Large intestine (tissue), 3 donors: ENCODE measurements at regions not wholly inside any gene's neighbourhood (a gene's known extent, or its start where the extent isn't known, plus 50 kb on each side); places are given as distances from the start of the nearest gene placed in this dataset.

Experiments used
- DNase-seq, 2 donors: peaks; one replicate each; pipeline versions ENCODE4 v3.0.0 to v3.0.0-alpha.2; 2013
- H3K27ac ChIP-seq: one replicate; pipeline ENCODE4 v1.5.1; 2013; ENCODE audit warnings: low read length
- H3K27me3 ChIP-seq: 2 replicates; pipeline ENCODE4 v1.6.1; 2013; ENCODE audit warnings: low read length; ENCODE audit not compliant: control insufficient read depth, insufficient read depth
- H3K36me3 ChIP-seq: 2 replicates; pipeline ENCODE4 v1.6.1; 2013; ENCODE audit warnings: low read length; ENCODE audit not compliant: control insufficient read depth, insufficient read depth
- H3K4me1 ChIP-seq: one replicate; pipeline ENCODE4 v1.6.1; 2013; ENCODE audit warnings: low read length; ENCODE audit not compliant: control insufficient read depth, insufficient read depth
- H3K4me3 ChIP-seq: one replicate; pipeline ENCODE4 v1.5.1; 2013; ENCODE audit warnings: low read length
- H3K9me3 ChIP-seq: one replicate; pipeline ENCODE4 v1.6.1; 2013; ENCODE audit warnings: mild to moderate bottlenecking, low read depth, low read length, moderate library complexity; ENCODE audit not compliant: control insufficient read depth
- WGBS: methylation state at CpG from one replicate; pipeline ENCODE4 v1.1.5; 2013; ENCODE audit warnings: low lambda C conversion rate; ENCODE audit not compliant: insufficient coverage; 5-methylcytosine and 5-hydroxymethylcytosine counted together

- H3K4me3 ChIP-seq: no peak overlapping the region
- no peaks in the 10 kb centered on the region for H3K27me3 ChIP-seq
- no peak for DNase-seq
- H3K4me1 ChIP-seq: no peaks in the 10 kb centered on the region
- no peak overlapping the region for H3K27ac ChIP-seq
- WGBS: 80% methylated on average over 1 of the region's 10 CpGs
- no peaks in the 10 kb centered on the region for H3K36me3 ChIP-seq
- H3K9me3 ChIP-seq: no peaks in the 10 kb centered on the region
Measured at GRCh38 chr22:49439373-49439772, 388.3 kb downstream of the BRD1 start.

- no peak overlapping the region for H3K4me3 ChIP-seq
- no peak overlapping the region for H3K27ac ChIP-seq
- H3K4me1 ChIP-seq: no peaks in the 10 kb centered on the region
- H3K9me3 ChIP-seq: no peaks in the 10 kb centered on the region
- peaks cover 2% of the 10 kb centered on the region for H3K27me3 ChIP-seq
- no peaks in the 10 kb centered on the region for H3K36me3 ChIP-seq
- WGBS: 100% methylated on average over 1 of the region's 16 CpGs
- no peak for DNase-seq
Measured at GRCh38 chr22:49437956-49438355, 389.7 kb downstream of the BRD1 start.

- WGBS: 89% methylated on average over 3 of the region's 17 CpGs
Measured at GRCh38 chr22:49437356-49437755, 390.3 kb downstream of the BRD1 start.

GRCh38 chr22:49436056-49436455 is 391.6 kb downstream of the BRD1 start:
- no peaks in the 10 kb centered on the region for H3K4me1 ChIP-seq
- DNase-seq: no peak
- H3K27me3 ChIP-seq: peaks cover 2% of the 10 kb centered on the region
- H3K36me3 ChIP-seq: no peaks in the 10 kb centered on the region
- H3K4me3 ChIP-seq: no peak overlapping the region
- 0% methylated on average over 1 of the region's 11 CpGs for WGBS
- H3K27ac ChIP-seq: no peak overlapping the region
- no peaks in the 10 kb centered on the region for H3K9me3 ChIP-seq

More at GRCh38 chr22:49437356-49437755, 390.3 kb downstream of the BRD1 start:
- no peak for DNase-seq
- H3K27me3 ChIP-seq: peaks cover 2% of the 10 kb centered on the region
- H3K4me1 ChIP-seq: no peaks in the 10 kb centered on the region
- H3K4me3 ChIP-seq: no peak overlapping the region
- H3K9me3 ChIP-seq: no peaks in the 10 kb centered on the region
- H3K27ac ChIP-seq: no peak overlapping the region
- H3K36me3 ChIP-seq: no peaks in the 10 kb centered on the region

- Histone ChIP-seq H3K9me3 (no peaks in the 10 kb centered on the region), H3K4me3 (no peak overlapping the region), H3K4me1 (no peaks in the 10 kb centered on the region), H3K36me3 (no peaks in the 10 kb centered on the region), H3K27me3 (peaks cover 2% of the 10 kb centered on the region), H3K27ac (no peak overlapping the region)
- WGBS: no CpG with 5 or more reads among the region's 13 CpGs
- no peak for DNase-seq
Measured at GRCh38 chr22:49435596-49435995, 392.1 kb downstream of the BRD1 start.

GRCh38 chr22:49433717-49434611 is 393.7 kb downstream of the BRD1 start:
- DNase-seq: no peak
- WGBS: no CpG with 5 or more reads among the region's 37 CpGs
- no peaks in the 10 kb centered on the region for H3K9me3 ChIP-seq
- H3K27me3 ChIP-seq: peaks cover 2% of the 10 kb centered on the region
- H3K4me1 ChIP-seq: no peaks in the 10 kb centered on the region
- no peak overlapping the region for H3K4me3 ChIP-seq
- no peaks in the 10 kb centered on the region for H3K36me3 ChIP-seq
- no peak overlapping the region for H3K27ac ChIP-seq

- WGBS: no CpG with 5 or more reads among the region's 15 CpGs
- no peak for DNase-seq
- Histone ChIP-seq H3K27ac (no peak overlapping the region), H3K36me3 (no peaks in the 10 kb centered on the region), H3K27me3 (peaks cover 2% of the 10 kb centered on the region), H3K9me3 (no peaks in the 10 kb centered on the region), H3K4me3 (no peak overlapping the region), H3K4me1 (no peaks in the 10 kb centered on the region)
Measured at GRCh38 chr22:49432897-49433443, 394.7 kb downstream of the BRD1 start.

DNA sequence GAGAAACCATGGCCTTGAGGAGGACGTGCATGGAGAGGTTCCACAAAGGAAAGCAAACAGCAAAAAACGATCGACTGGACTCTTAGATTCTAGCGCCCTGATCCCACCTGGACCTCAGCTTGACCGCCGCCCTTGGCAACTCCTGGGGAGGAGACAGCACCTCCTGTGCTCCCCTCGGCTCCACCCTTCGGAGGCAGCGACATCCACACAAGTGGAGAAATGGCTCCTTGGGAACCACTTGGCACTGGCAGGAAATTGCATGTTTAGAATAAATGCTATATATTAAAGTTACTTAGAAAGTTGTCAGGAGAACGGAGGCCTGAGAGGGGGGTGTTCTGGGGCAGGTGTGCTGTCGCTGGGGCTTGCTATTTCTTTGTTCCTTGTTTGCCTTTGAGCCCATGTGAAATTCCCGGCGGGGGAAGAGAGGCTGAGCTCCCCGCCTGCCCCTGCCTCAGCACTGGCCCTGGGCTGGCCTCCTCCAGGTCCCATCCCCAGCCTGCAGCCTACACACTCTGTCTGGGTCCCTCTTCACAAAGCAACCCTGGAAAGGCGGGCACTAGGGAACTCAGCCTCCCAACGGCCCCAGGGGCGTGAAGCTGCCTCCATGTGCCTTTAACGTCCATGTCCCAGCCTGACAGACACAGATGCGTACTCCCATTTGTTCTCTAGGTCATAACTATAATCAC is 395.3 kb downstream of the BRD1 start:
- no CpG with 5 or more reads among the region's 19 CpGs for WGBS
- Histone ChIP-seq H3K27ac (no peak overlapping the region), H3K4me3 (no peak overlapping the region), H3K9me3 (no peaks in the 10 kb centered on the region), H3K36me3 (no peaks in the 10 kb centered on the region), H3K4me1 (no peaks in the 10 kb centered on the region), H3K27me3 (peaks cover 2% of the 10 kb centered on the region)
- no peak for DNase-seq

DNA sequence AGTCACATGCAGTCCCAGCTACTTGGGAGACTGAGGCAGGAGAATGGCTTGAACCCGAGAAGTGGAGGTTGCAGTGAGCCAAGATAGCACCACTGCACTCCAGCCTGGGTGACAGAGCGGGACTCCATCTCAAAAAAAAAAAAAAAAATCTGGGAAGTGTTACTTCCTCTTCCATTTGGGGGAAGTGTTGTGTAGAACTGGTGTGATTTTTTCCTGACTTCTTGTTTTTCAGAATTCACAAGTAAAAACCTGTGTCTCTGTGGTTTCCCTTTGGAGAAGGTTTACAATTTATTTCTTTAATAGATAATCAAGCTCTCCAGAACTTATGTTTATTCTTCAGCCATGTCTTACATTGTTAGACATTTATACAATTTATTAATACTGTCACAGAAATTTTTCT is 396.1 kb downstream of the BRD1 start:
- no peaks in the 10 kb centered on the region for H3K36me3 ChIP-seq
- WGBS: no CpG with 5 or more reads among the region's 2 CpGs
- H3K4me3 ChIP-seq: no peak overlapping the region
- no peaks in the 10 kb centered on the region for H3K4me1 ChIP-seq
- DNase-seq: no peak
- H3K27ac ChIP-seq: no peak overlapping the region
- peaks cover 2% of the 10 kb centered on the region for H3K27me3 ChIP-seq
- no peaks in the 10 kb centered on the region for H3K9me3 ChIP-seq

- Histone ChIP-seq H3K4me1 (no peaks in the 10 kb centered on the region), H3K4me3 (no peak overlapping the region), H3K27me3 (peaks cover 5% of the 10 kb centered on the region), H3K27ac (no peak overlapping the region), H3K36me3 (no peaks in the 10 kb centered on the region), H3K9me3 (no peaks in the 10 kb centered on the region)
- no peak for DNase-seq
- no CpG with 5 or more reads among the region's 7 CpGs for WGBS
Measured at GRCh38 chr22:49429066-49429465, 398.6 kb downstream of the BRD1 start.
